ENCODE measurements at regions not wholly inside any gene's neighbourhood (a gene's known extent, or its start where the extent isn't known, plus 50 kb on each side); places are given as distances from the start of the nearest gene placed in this dataset.

DNA sequence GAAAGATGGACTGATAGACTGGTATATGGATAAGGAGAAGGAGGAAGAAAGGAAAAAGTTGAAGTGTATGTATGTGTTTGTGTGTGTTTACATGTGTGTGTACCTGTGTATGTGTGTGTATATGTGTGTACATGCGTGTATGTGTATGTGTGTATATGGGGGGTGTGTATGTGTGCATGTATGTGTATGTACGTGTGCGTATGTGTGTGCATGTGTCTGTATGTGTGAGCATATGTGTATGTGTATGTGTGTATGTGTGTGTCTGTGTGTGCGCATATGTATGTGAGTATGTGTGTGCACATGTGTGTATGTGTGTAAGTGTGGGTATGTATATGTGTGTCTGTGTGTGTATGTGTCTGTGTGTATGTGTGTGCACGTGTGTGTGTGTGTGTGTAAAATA, 101.5 kb upstream of the KLHL13 start:
- Histone ChIP-seq H2BK12ac (ENCODE audit: low read depth, low read length) (no peak overlapping the region), H3K4me1 (replicated peaks in 1 of 4; ENCODE audit: control insufficient read depth in 3 of 4, insufficient read depth in 4 of 4, low read length in 3 of 4) (no peaks in the 10 kb centered on the region), H2BK15ac (ENCODE audit: low read length) (no peak overlapping the region), H4K8ac (ENCODE audit: extremely low read depth, insufficient read depth, low read length) (no peak overlapping the region), H2AFZ (ENCODE audit: low read length) (no peak overlapping the region), H3K18ac (ENCODE audit: extremely low read depth, low read length) (no peak overlapping the region), H3K79me1 (ENCODE audit: low read depth, low read length) (no peaks in the 10 kb centered on the region), H3K4ac (replicated peaks; ENCODE audit: insufficient read length, low read depth, low read length) (no peak overlapping the region), H4K91ac (replicated peaks; ENCODE audit: insufficient read length, low read length) (no peak overlapping the region), H3K23ac (ENCODE audit: insufficient read length) (no peak overlapping the region), H2BK5ac (ENCODE audit: low read depth, low read length) (no peak overlapping the region), H3K56ac (replicated peaks; ENCODE audit: insufficient read length, low read depth, low read length) (no peak overlapping the region), H3K27me3 (replicated peaks in 1 of 4; ENCODE audit: control insufficient read depth in 3 of 4, extremely low read depth in 1 of 4, insufficient read depth in 3 of 4, low read length in 3 of 4) (no peaks in the 10 kb centered on the region), H3K36me3 (ENCODE audit: control insufficient read depth in 2 of 4, insufficient read depth in 4 of 4, low read length in 3 of 4) (no peaks in the 10 kb centered on the region), H3K23me2 (ENCODE audit: low read depth, low read length) (0 out of 2 replicates have a peak, but pooled peaks cover 3% of the 10 kb centered on the region), H3K79me2 (ENCODE audit: control insufficient read depth in 1 of 2, insufficient read depth in 2 of 2, low read length in 2 of 2) (no peaks in the 10 kb centered on the region), H2BK20ac (ENCODE audit: low read length) (no peak overlapping the region), H3K27ac (ENCODE audit: low read depth, low read length) (no peak overlapping the region), H2AK5ac (ENCODE audit: low read depth, low read length) (no peak overlapping the region), H3K9ac (replicated peaks in 1 of 4; ENCODE audit: extremely low read depth in 1 of 4, low read depth in 3 of 4, low read length in 3 of 4) (no peak overlapping the region), H3K9me3 (ENCODE audit: insufficient read depth in 2 of 2, low read depth in 1 of 2, low read length in 1 of 2) (no peaks in the 10 kb centered on the region), H3K14ac (ENCODE audit: insufficient read length) (no peak overlapping the region), H4K20me1 (replicated peaks in 1 of 2; ENCODE audit: control insufficient read depth in 1 of 2, insufficient read depth in 2 of 2, low read length in 2 of 2) (peaks cover 0 to 1% of the 10 kb centered on the region in 2 experiments), H3K4me3 (ENCODE audit: extremely low read depth in 1 of 4, insufficient read depth in 2 of 4, low read depth in 3 of 4, low read length in 4 of 4) (no peak overlapping the region), H4K5ac (ENCODE audit: insufficient read length, low read depth, low read length) (no peak overlapping the region), H3K4me2 (ENCODE audit: insufficient read depth in 1 of 2, low read depth in 2 of 2, low read length in 2 of 2) (no peak overlapping the region), H2BK120ac (replicated peaks; ENCODE audit: low read depth, low read length) (no peak overlapping the region)
- CTCF ChIA-PET (ENCODE audit: partially characterized antibody): interaction anchor here (0.7 kb wide), 1 partner anchor 842 kb away, joined by 3 read pairs; no protein-coding TSS in a partner anchor
- 75% methylated on average over 5 of the region's 5 CpGs; no CpG with 5 or more reads in 1 of the 2 experiments for WGBS, 2 experiments (ENCODE audit: extremely low coverage in 1 of 2, insufficient coverage in 1 of 2, insufficient read length in 1 of 2, insufficient replicate concordance in 2 of 2, low coverage in 1 of 2, low lambda C conversion rate in 2 of 2, missing lambda C conversion rate in 1 of 2)
- no peak for TF ChIP-seq CBX8 (IDR thresholded peaks at IDR 0.05; ENCODE audit: borderline replicate concordance, low read depth, low read length)
- TF ChIP-seq NANOG (IDR thresholded peaks at IDR 0.05; ENCODE audit: insufficient read depth, low read depth, low read length, poor library complexity, severe bottlenecking): no peak
- no peak for TF ChIP-seq NRF1 (IDR thresholded peaks at IDR 0.05; ENCODE audit: low read depth, low read length)
- TF ChIP-seq SIN3A (conservative IDR thresholded peaks at IDR 0.05 in 1 of 2, IDR thresholded peaks at IDR 0.05 in 1 of 2; ENCODE audit: low read depth in 1 of 2, low read length in 2 of 2): no peak
- no peak for TF ChIP-seq JUN (IDR thresholded peaks at IDR 0.05; ENCODE audit: low read depth, low read length)
- TF ChIP-seq KDM1A (IDR thresholded peaks at IDR 0.05; ENCODE audit: borderline replicate concordance, low read length): no peak
- no peak for TF ChIP-seq HDAC6 (IDR thresholded peaks at IDR 0.05; ENCODE audit: low read depth, low read length)
- TF ChIP-seq JUND (IDR thresholded peaks at IDR 0.05; ENCODE audit: low read length): no peak
- TF ChIP-seq PHF8 (conservative IDR thresholded peaks at IDR 0.05; ENCODE audit: low read depth, low read length): no peak
- TF ChIP-seq POLR2A (IDR thresholded peaks at IDR 0.05; ENCODE audit: control extremely low read depth in 1 of 2, low read depth in 2 of 2, low read length in 2 of 2): no peak
- TF ChIP-seq HDAC2 (IDR thresholded peaks at IDR 0.05; ENCODE audit: borderline replicate concordance in 1 of 2, low read depth in 2 of 2, low read length in 2 of 2): no peak
- TF ChIP-seq TAF7 (optimal IDR thresholded peaks at IDR 0.05; ENCODE audit: borderline replicate concordance, low read depth, low read length): no peak
- TF ChIP-seq TCF12 (IDR thresholded peaks at IDR 0.05; ENCODE audit: low read depth, low read length): no peak
- FAIRE-seq: no peak
- POLR2A ChIA-PET (ENCODE audit: partially characterized antibody): no interaction called here
- no peak for DNase-seq (ENCODE audit: low read depth in 1 of 2, low spot score in 2 of 2)

All from H1 (cell line).